ENCODE measurements at regions not wholly inside any gene's neighbourhood (a gene's known extent, or its start where the extent isn't known, plus 50 kb on each side); places are given as distances from the start of the nearest gene placed in this dataset.

- TF ChIP-seq CHD7 (IDR thresholded peaks at IDR 0.05; ENCODE audit: insufficient replicate concordance, low read length) (no peak), BRCA1 (IDR thresholded peaks at IDR 0.05; ENCODE audit: low read depth, low read length) (no peak), HDAC6 (IDR thresholded peaks at IDR 0.05; ENCODE audit: low read depth, low read length) (no peak), KDM1A (IDR thresholded peaks at IDR 0.05; ENCODE audit: borderline replicate concordance, low read length) (0 out of 2 replicates have a peak, but pooled peaks have one; percentile 53)
- TF ChIP-seq, protein P1, sequence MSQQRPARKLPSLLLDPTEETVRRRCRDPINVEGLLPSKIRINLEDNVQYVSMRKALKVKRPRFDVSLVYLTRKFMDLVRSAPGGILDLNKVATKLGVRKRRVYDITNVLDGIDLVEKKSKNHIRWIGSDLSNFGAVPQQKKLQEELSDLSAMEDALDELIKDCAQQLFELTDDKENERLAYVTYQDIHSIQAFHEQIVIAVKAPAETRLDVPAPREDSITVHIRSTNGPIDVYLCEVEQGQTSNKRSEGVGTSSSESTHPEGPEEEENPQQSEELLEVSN (IDR thresholded peaks at IDR 0.05): no peak
These were observed 173.3 kb upstream of the NAALADL2 start (continued) for GRCh38 chr3:174685796-174686195.
